MM.1S (cell line): ENCODE measurements at regions not wholly inside any gene's neighbourhood (a gene's known extent, or its start where the extent isn't known, plus 50 kb on each side); places are given as distances from the start of the nearest gene placed in this dataset.

Experiments
- DNase-seq: peaks from one replicate; pipeline ENCODE4 v3.0.0-alpha.2; 2015
- H2AFZ ChIP-seq: fragments of 300-600 bp; sonication (generic); 2 replicates; pipeline ENCODE4 v1.6.0; 2016; ENCODE audit warnings: antibody characterized with exemption, low read length
- H3F3A ChIP-seq: fragments of 300-600 bp; sonication (generic); 2 replicates; pipeline ENCODE4 v1.6.1; 2016; ENCODE audit warnings: mild to moderate bottlenecking, antibody characterized with exemption, low read length, moderate library complexity, mixed read lengths; ENCODE audit not compliant: insufficient read depth
- H3K27ac ChIP-seq: fragments of 300-600 bp; sonication (generic); 2 replicates; pipeline ENCODE4 v1.5.1; 2016; ENCODE audit warnings: mild to moderate bottlenecking, low read length
- H3K27me3 ChIP-seq: fragments of 300-600 bp; sonication (generic); replicated peaks from 2 replicates; pipeline ENCODE4 v1.6.0; 2016; ENCODE audit warnings: low read length; ENCODE audit not compliant: insufficient read depth
- H3K36me3 ChIP-seq: fragments of 300-600 bp; sonication (generic); replicated peaks from 2 replicates; pipeline ENCODE4 v1.6.1; 2016; ENCODE audit warnings: mild to moderate bottlenecking, low read length, mixed read lengths; ENCODE audit not compliant: insufficient read depth
- H3K4me1 ChIP-seq: fragments of 300-600 bp; sonication (generic); 2 replicates; pipeline ENCODE4 v1.6.1; 2016; ENCODE audit warnings: low read length, mixed read lengths
- H3K4me2 ChIP-seq: fragments of 300-600 bp; sonication (generic); 2 replicates; pipeline ENCODE4 v1.6.0; 2016; ENCODE audit warnings: low read depth, low read length
- H3K4me3 ChIP-seq: fragments of 300-600 bp; sonication (generic); 2 replicates; pipeline ENCODE4 v1.5.1; 2016; ENCODE audit warnings: low read length, mixed read lengths
- H3K79me2 ChIP-seq: fragments of 300-600 bp; sonication (generic); 2 replicates; pipeline ENCODE4 v1.6.1; 2016; ENCODE audit warnings: mixed run types, low read length, mixed read lengths
- H3K9ac ChIP-seq: fragments of 300-600 bp; sonication (generic); 2 replicates; pipeline ENCODE4 v1.6.1; 2016; ENCODE audit warnings: low read length, mixed read lengths
- H3K9me2 ChIP-seq: fragments of 300-600 bp; sonication (generic); replicated peaks from 2 replicates; pipeline ENCODE4 v1.6.1; 2016; ENCODE audit warnings: mild to moderate bottlenecking, low read length, mixed read lengths; ENCODE audit not compliant: insufficient read depth
- H3K9me3 ChIP-seq: fragments of 300-600 bp; sonication (generic); replicated peaks from 2 replicates; pipeline ENCODE4 v1.6.1; 2016; ENCODE audit warnings: mild to moderate bottlenecking, low read length, mixed read lengths; ENCODE audit not compliant: insufficient read depth
- H4K20me1 ChIP-seq: fragments of 300-600 bp; sonication (generic); 2 replicates; pipeline ENCODE4 v1.6.1; 2016; ENCODE audit warnings: mild to moderate bottlenecking, low read length, moderate library complexity, mixed read lengths; ENCODE audit not compliant: insufficient read depth
- CTCF ChIP-seq: fragments of 300-600 bp; sonication (generic); IDR thresholded peaks from 2 replicates; pipeline ENCODE4 v1.5.1; 2016; ENCODE audit warnings: antibody characterized with exemption, low read length, mixed read lengths
- EZH2 ChIP-seq: fragments of 300-600 bp; sonication (generic); optimal IDR thresholded peaks from 2 replicates; pipeline ENCODE3; 2017; ENCODE audit warnings: low read depth, mild to moderate bottlenecking, antibody characterized with exemption, low read length, mixed read lengths
- EZH2phosphoT487 ChIP-seq: fragments of 300-600 bp; sonication (generic); IDR thresholded peaks from 2 replicates; pipeline ENCODE4 v1.6.1; 2018; ENCODE audit warnings: antibody characterized with exemption, low read length

GRCh38 chr5:98499892-98500291 lies 273.6 kb upstream of the RGMB start:
- no peak overlapping the region for H3K27ac ChIP-seq
- H3F3A ChIP-seq, result no peaks in the 10 kb centered on the region
- TF ChIP-seq EZH2 (no peak), CTCF (no peak), EZH2phosphoT487 (no peak)
- no peaks in the 10 kb centered on the region for H3K9me2 ChIP-seq
- no peaks in the 10 kb centered on the region for H3K4me1 ChIP-seq
- H3K4me2 ChIP-seq, result no peak overlapping the region
- H3K79me2 ChIP-seq, result no peaks in the 10 kb centered on the region
- no peaks in the 10 kb centered on the region for H4K20me1 ChIP-seq
- H3K27me3 ChIP-seq, result no peaks in the 10 kb centered on the region
- H3K9ac ChIP-seq, result no peak overlapping the region
- no peaks in the 10 kb centered on the region for H3K36me3 ChIP-seq
- H3K9me3 ChIP-seq, result no peaks in the 10 kb centered on the region
- H3K4me3 ChIP-seq, result no peak overlapping the region
- no peak overlapping the region for H2AFZ ChIP-seq
- no peak for DNase-seq

GRCh38 chr5:98500811-98501210 lies 272.7 kb upstream of the RGMB start:
- no peak for TF ChIP-seq EZH2
- TF ChIP-seq EZH2phosphoT487, result no peak
- TF ChIP-seq CTCF, result no peak

GRCh38 chr5:98503616-98504015 lies 269.8 kb upstream of the RGMB start:
- DNase-seq, result no peak
- Histone ChIP-seq H3K4me2 (no peak overlapping the region), H3K36me3 (no peaks in the 10 kb centered on the region), H3K79me2 (no peaks in the 10 kb centered on the region), H3K27me3 (no peaks in the 10 kb centered on the region), H3K27ac (no peak overlapping the region), H3F3A (no peaks in the 10 kb centered on the region), H2AFZ (no peak overlapping the region), H3K4me1 (no peaks in the 10 kb centered on the region), H4K20me1 (no peaks in the 10 kb centered on the region), H3K9me3 (no peaks in the 10 kb centered on the region), H3K9me2 (no peaks in the 10 kb centered on the region), H3K4me3 (no peak overlapping the region), H3K9ac (no peak overlapping the region)
- TF ChIP-seq EZH2 (no peak), CTCF (no peak), EZH2phosphoT487 (no peak)

More at GRCh38 chr5:98500811-98501210, 272.7 kb upstream of the RGMB start:
- DNase-seq, result no peak
- no peaks in the 10 kb centered on the region for H3K4me1 ChIP-seq
- H3K27me3 ChIP-seq, result no peaks in the 10 kb centered on the region
- H3K9me2 ChIP-seq, result no peaks in the 10 kb centered on the region
- H3K9me3 ChIP-seq, result no peaks in the 10 kb centered on the region
- H4K20me1 ChIP-seq, result no peaks in the 10 kb centered on the region
- H3K9ac ChIP-seq, result no peak overlapping the region
- H3K27ac ChIP-seq, result no peak overlapping the region
- no peaks in the 10 kb centered on the region for H3K79me2 ChIP-seq
- H3K4me2 ChIP-seq, result no peak overlapping the region
- H3K36me3 ChIP-seq, result no peaks in the 10 kb centered on the region
- no peaks in the 10 kb centered on the region for H3F3A ChIP-seq
- no peak overlapping the region for H3K4me3 ChIP-seq
- H2AFZ ChIP-seq, result no peak overlapping the region
